Erythroblast (primary cell): ENCODE measurements at regions not wholly inside any gene's neighbourhood (a gene's known extent, or its start where the extent isn't known, plus 50 kb on each side); places are given as distances from the start of the nearest gene placed in this dataset.

Experiments used
- GATA1 ChIP-seq: IDR thresholded peaks from 2 replicates; pipeline ENCODE4 v1.6.1; 2011; ENCODE audit warnings: low read depth, mild to moderate bottlenecking, control low read depth, low read length, moderate library complexity
- POLR2A ChIP-seq: IDR thresholded peaks from 2 replicates; pipeline ENCODE4 v1.6.1; 2011; ENCODE audit warnings: mild to moderate bottlenecking, low read length

DNA sequence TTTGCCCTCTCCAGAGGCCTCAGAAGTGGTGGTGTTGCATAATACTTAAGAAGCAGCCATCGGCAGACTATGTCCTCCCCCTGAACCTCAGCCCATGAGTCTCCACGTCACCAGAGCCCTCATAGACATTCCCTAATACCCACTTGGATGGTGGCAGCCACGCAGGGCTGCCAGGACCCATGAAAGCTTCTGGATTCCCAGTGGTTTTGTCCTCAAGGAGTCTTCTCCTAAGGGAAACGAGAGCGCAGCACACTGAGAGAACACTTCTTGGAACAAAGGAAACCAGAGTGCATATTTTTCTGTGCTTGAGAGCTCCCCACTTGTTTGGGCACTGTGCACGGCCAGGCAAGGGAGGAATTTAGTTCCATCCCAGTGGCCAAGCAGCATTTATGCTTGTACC, 204.1 kb upstream of the DMD start:
- TF ChIP-seq POLR2A (no peak), GATA1 (no peak)
